Erythroblast (primary cell): ENCODE measurements at regions not wholly inside any gene's neighbourhood (a gene's known extent, or its start where the extent isn't known, plus 50 kb on each side); places are given as distances from the start of the nearest gene placed in this dataset.

Source experiments
- DNase-seq, 2 experiments: peaks; one replicate each; lab custom pipeline; 2025; lab: John Stamatoyannopoulos, UW
- GATA1 ChIP-seq: IDR thresholded peaks from 2 replicates; pipeline ENCODE4 v1.6.1; 2011; ENCODE audit warnings: low read depth, mild to moderate bottlenecking, control low read depth, low read length, moderate library complexity
- POLR2A ChIP-seq: IDR thresholded peaks from 2 replicates; pipeline ENCODE4 v1.6.1; 2011; ENCODE audit warnings: mild to moderate bottlenecking, low read length

GRCh38 chr1:60870269-60870865 is 212.0 kb upstream of the NFIA start:
- DNase-seq, result no peak
- no peak for TF ChIP-seq POLR2A
- TF ChIP-seq GATA1, result no peak

GRCh38 chr1:60868901-60869663 is 213.3 kb upstream of the NFIA start:
- TF ChIP-seq POLR2A (no peak), GATA1 (no peak)
- no peak for DNase-seq

DNA sequence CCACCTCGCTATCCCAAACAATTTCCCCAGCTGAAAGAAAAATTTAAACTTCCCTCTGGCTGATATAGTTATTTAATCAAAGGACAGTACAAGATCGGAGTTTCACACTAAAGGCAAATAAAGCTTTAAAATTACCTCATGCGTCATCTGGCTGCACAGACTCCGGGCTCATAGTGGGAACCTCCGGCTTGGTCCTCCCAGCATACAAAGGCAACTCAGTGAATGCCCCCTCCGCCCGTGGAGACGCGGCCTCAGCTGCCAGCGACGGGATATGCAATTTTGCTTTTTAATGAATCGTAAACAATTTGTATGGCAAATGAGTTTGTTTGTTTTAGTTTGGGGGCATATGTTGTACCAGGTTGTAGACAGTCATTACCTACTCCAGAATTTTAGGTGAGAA is 214.6 kb upstream of the NFIA start:
- TF ChIP-seq POLR2A, result no peak
- no peak for TF ChIP-seq GATA1
- DNase-seq, result no peak

- no peak for DNase-seq
- TF ChIP-seq GATA1, result no peak
- TF ChIP-seq POLR2A, result no peak
These were observed 215.3 kb upstream of the NFIA start for GRCh38 chr1:60866917-60867531.

GRCh38 chr1:60866226-60866900 is 216.0 kb upstream of the NFIA start:
- DNase-seq, result no peak
- TF ChIP-seq POLR2A (no peak), GATA1 (no peak)

- TF ChIP-seq POLR2A (no peak), GATA1 (no peak)
These were observed 217.2 kb upstream of the NFIA start for GRCh38 chr1:60865166-60865565.

DNA sequence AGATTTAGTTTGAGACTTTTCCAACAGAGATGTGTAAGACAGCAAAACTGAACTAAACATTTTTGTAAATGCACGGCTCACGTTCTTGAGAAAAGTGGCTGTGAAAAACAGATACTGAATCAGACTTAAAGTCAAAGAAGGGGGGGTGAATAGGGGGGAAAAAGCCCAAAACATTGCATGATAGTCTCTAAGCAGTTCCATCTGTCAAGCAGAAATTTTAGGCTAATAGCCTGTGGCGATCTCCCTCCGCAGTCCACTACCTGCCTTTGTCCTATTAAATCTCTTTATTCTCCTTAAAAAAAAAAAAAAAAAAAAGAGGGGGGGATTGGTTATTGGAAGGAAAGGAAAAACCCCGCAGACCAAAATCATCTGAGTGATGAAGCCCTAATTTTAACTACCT is 217.6 kb upstream of the NFIA start:
- DNase-seq, result no peak
- TF ChIP-seq POLR2A (no peak), GATA1 (no peak)

More at GRCh38 chr1:60865166-60865565, 217.2 kb upstream of the NFIA start:
- DNase-seq, result no peak

GRCh38 chr1:60863131-60863530 is 219.2 kb upstream of the NFIA start:
- TF ChIP-seq GATA1 (no peak), POLR2A (no peak)
- DNase-seq, result no peak

DNA sequence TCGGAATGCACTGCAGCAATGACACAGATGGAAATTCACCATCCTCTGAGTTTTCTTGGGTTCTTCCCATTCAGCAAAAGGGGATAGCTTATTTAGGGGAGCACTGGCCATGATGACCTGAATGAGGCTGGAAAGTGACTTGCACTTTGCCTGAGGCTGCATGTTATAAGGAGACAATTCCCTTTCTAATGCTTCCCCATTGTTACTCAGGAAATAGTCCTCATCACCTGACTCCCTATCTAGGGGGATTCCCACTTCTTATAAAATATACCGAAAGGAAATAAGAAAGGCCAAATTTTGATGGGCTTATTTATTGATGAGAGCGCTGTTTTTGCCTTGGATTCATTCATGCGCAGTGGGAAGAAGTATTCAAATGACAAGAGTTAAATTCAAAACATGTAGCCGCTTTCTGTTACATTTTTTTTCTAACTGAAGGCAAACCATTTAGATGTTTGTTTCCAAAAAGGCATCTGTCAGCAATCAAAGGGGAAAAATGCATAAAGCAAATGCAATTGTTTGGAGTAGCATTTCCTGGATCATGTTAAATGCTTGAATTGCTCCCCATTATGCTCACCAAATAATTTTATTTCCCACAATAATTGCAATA is 220.3 kb upstream of the NFIA start:
- TF ChIP-seq POLR2A (no peak), GATA1 (no peak)
- DNase-seq, result no peak

DNA sequence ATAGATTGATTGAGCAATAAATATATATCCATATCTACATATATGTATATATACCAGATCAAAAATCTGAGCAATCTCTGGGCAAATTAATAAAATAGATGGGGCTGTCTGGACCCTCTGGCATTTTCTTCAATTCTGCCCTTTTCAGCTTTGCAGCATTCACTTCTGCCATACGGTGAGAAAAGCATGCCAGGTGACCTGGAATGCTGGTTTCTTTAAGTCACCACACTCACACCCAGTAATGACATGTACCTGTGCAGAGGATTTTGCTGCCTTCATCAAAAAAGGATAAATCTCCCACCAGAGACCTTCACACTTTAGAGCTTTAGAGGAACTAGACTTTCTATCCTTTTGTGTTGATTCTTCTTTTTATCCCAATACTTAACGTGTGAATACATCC is 223.2 kb upstream of the NFIA start:
- no peak for DNase-seq
- no peak for TF ChIP-seq POLR2A
- no peak for TF ChIP-seq GATA1

GRCh38 chr1:60857851-60858250 is 224.5 kb upstream of the NFIA start:
- no peak for DNase-seq
- TF ChIP-seq POLR2A (no peak), GATA1 (no peak)

GRCh38 chr1:60850084-60850483 is 232.3 kb upstream of the NFIA start:
- TF ChIP-seq POLR2A (no peak), GATA1 (no peak)
- DNase-seq, result no peak

DNA sequence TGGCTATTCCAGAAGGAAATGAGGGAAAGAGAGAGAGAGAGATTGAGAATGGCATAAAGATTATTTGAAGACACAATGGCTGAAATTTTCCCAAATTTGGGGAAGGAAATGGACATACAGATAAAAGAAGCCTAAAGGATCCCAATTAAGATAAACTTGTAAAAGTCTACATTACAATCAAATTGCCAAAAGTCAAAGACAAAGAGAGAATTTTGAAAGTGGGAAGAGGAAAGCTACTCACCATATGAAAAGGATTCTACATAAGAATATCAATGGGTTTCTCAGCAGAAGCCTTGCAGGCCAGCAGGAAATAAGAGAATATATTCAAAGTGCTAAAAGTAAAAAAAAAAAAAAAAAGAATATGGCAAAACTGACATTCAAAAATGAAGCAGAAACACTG is 233.0 kb upstream of the NFIA start:
- TF ChIP-seq GATA1 (no peak), POLR2A (no peak)
- DNase-seq, result no peak
